B cell (primary cell): ENCODE measurements at regions not wholly inside any gene's neighbourhood (a gene's known extent, or its start where the extent isn't known, plus 50 kb on each side); places are given as distances from the start of the nearest gene placed in this dataset.

Source experiments
- ATAC-seq: fragments of 200-7000 bp; cut with Tn5 transposase; one replicate; pipeline ENCODE4 v1.10.0; 2021; ENCODE audit warnings: low read depth, mild to moderate bottlenecking, moderate number of reproducible peaks, moderate library complexity
- CTCF ChIA-PET: fragments of 350-600 bp; sonication (Branson Sonifier 250); formaldehyde crosslinking; loops from one replicate; lab custom pipeline; 2021; ENCODE audit warnings: antibody characterized with exemption, inconsistent platforms; lab: Charles Lee
- POLR2A ChIA-PET: fragments of 350-600 bp; sonication (Branson Sonifier 250); formaldehyde crosslinking; loops from one replicate; lab custom pipeline; 2021; ENCODE audit warnings: antibody characterized with exemption; lab: Charles Lee
- DNase-seq: peaks from one replicate; pipeline ENCODE4 v3.0.0; 2013
- H2AFZ ChIP-seq: 2 replicates; pipeline ENCODE4 v1.6.1; 2012; ENCODE audit warnings: mild to moderate bottlenecking, low read depth, low read length; ENCODE audit not compliant: insufficient read depth, poor library complexity, severe bottlenecking
- H3K27ac ChIP-seq, 2 donors: 1 replicate in 1 of 2; 2 replicates in 1 of 2; pipeline ENCODE4 v1.5.1; 2012 to 2013; ENCODE audit warnings: low read length in 2 of 2, mild to moderate bottlenecking in 2 of 2, moderate library complexity in 1 of 2
- H3K27me3 ChIP-seq, 4 experiments: fragments of 200-600 bp in 1 of 4; sonication (generic) in 1 of 4; replicated peaks in 1 of 4; 1 replicate in 2 of 4; 2 replicates in 2 of 4; pipeline versions ENCODE4 v1.6.1 to v1.7.0; 2013 to 2016; ENCODE audit warnings: low read length in 3 of 4, mild to moderate bottlenecking in 2 of 4, mixed read lengths in 1 of 4, moderate library complexity in 1 of 4; ENCODE audit not compliant: insufficient read depth in 4 of 4, control insufficient read depth in 3 of 4; ENCODE audit errors: control extremely low read depth in 1 of 4
- H3K36me3 ChIP-seq, 2 experiments: replicated peaks in 1 of 2; 1 replicate in 1 of 2; 2 replicates in 1 of 2; pipeline versions ENCODE4 v1.6.1 to v1.7.1; 2013; ENCODE audit warnings: low read length in 1 of 2; ENCODE audit not compliant: insufficient read depth in 2 of 2, control insufficient read depth in 1 of 2; ENCODE audit errors: control extremely low read depth in 1 of 2, extremely low read depth in 1 of 2
- H3K4me1 ChIP-seq, 2 donors: fragments of 200-600 bp in 1 of 2; sonication (generic) in 1 of 2; 1 replicate in 1 of 2; 2 replicates in 1 of 2; pipeline versions ENCODE4 v1.5.1 to v1.6.1; 2013 to 2017; ENCODE audit warnings: low read length in 2 of 2; ENCODE audit not compliant: control insufficient read depth in 2 of 2, insufficient read depth in 2 of 2
- H3K4me2 ChIP-seq: replicated peaks from 2 replicates; pipeline ENCODE3; 2012; ENCODE audit warnings: mild to moderate bottlenecking, low read depth, low read length; ENCODE audit not compliant: poor library complexity, severe bottlenecking
- H3K4me3 ChIP-seq, 5 experiments: fragments of 200-600 bp in 1 of 5; sonication (generic) in 1 of 5; 1 replicate in 3 of 5; 2 replicates in 2 of 5; pipeline versions ENCODE4 v1.5.1 to v1.7.0; 2011 to 2016; ENCODE audit warnings: low read length in 4 of 5, mild to moderate bottlenecking in 4 of 5, low read depth in 2 of 5, control low read depth in 1 of 5, moderate library complexity in 1 of 5; ENCODE audit not compliant: insufficient read depth in 1 of 5; ENCODE audit errors: control extremely low read depth in 1 of 5, extremely low read depth in 1 of 5
- H3K79me2 ChIP-seq: fragments of 200-600 bp; sonication (generic); one replicate; pipeline ENCODE4 v1.6.0; 2016; ENCODE audit warnings: low read length; ENCODE audit not compliant: control insufficient read depth, insufficient read depth
- H3K9ac ChIP-seq: fragments of 200-600 bp; sonication (generic); 2 replicates; pipeline ENCODE4 v1.6.1; 2017; ENCODE audit warnings: mild to moderate bottlenecking, low read length, moderate library complexity
- H3K9me3 ChIP-seq, 3 donors: one replicate each; pipeline versions ENCODE4 v1.6.1 to v1.7.1; 2013; ENCODE audit warnings: low read length in 2 of 3; ENCODE audit not compliant: control insufficient read depth in 2 of 3, insufficient read depth in 1 of 3; ENCODE audit errors: control extremely low read depth in 1 of 3
- H4K20me1 ChIP-seq: 2 replicates; pipeline ENCODE4 v1.6.0; 2012; ENCODE audit warnings: mild to moderate bottlenecking, low read length; ENCODE audit not compliant: insufficient read depth, control insufficient read depth, poor library complexity, severe bottlenecking
- H3K27ac Mint-ChIP-seq: one replicate; pipeline ENCODE4 v1.8.0; 2021; ENCODE audit warnings: mixed read lengths
- H3K27me3 Mint-ChIP-seq: one replicate; pipeline ENCODE4 v1.8.0; 2021; ENCODE audit warnings: mixed read lengths
- H3K4me1 Mint-ChIP-seq: one replicate; pipeline ENCODE4 v1.8.0; 2021; ENCODE audit warnings: mixed read lengths
- H3K4me3 Mint-ChIP-seq: one replicate; pipeline ENCODE4 v1.8.0; 2021; ENCODE audit warnings: mixed read lengths
- H3K9me3 Mint-ChIP-seq: one replicate; pipeline ENCODE4 v1.8.0; 2022; ENCODE audit warnings: mixed read lengths; ENCODE audit not compliant: insufficient read depth
- EZH2 ChIP-seq: IDR thresholded peaks from 2 replicates; pipeline ENCODE4 v1.6.1; 2012; ENCODE audit warnings: borderline replicate concordance, low read depth, mild to moderate bottlenecking, moderate library complexity, low read length; ENCODE audit not compliant: insufficient read depth, poor library complexity, severe bottlenecking
- WGBS: methylation state at CpG from one replicate; pipeline ENCODE4 v1.1.5; 2013; ENCODE audit warnings: missing lambda C conversion rate; ENCODE audit not compliant: insufficient coverage; 5-methylcytosine and 5-hydroxymethylcytosine counted together
- intact Hi-C: fragments of 100-400 bp; cut with micrococcal nuclease; formaldehyde crosslinking; loops from one replicate; pipeline ENCODE4 v1.10.0; 2022
- TF ChIP-seq, protein P1 (sequence below): fragments of 200-600 bp; IDR thresholded peaks from one replicate; pipeline ENCODE4 v1.8.0; 2022; ENCODE audit warnings: antibody characterized with exemption, mild to moderate bottlenecking

DNA sequence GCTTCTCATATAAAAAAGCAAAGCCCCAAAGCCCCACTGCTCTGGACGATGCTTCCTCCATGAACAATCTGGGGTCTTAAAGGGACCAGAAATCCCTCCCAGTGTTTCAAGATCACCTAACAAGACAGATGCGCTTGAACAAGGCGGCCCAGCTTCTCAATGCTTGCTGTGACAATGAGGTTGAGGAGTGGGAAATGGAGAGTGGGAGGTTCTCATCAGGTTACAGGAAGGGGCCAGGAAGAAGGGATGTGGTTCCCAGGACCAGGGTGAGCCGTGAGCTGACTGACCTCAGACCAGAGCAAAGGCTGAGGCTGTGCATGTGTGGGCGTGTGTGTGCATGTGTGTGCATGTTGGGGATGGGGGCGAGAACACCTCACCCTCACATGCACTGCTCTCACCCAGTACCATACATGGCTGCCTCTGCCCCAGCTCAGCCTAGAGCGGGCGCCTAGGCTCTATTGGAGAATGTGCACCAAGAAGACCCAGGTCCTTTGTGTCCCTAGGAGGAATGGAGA, 220.8 kb upstream of the GPR26 start:
- H3K27me3 ChIP-seq, result peaks cover 0 to 4% (median 0%) of the 10 kb centered on the region in 4 experiments
- ATAC-seq (no peak), DNase-seq (no peak)
- CTCF ChIA-PET, result no interaction called here
- no peaks in the 10 kb centered on the region for H3K9me3 Mint-ChIP-seq
- H3K79me2 ChIP-seq, result no peaks in the 10 kb centered on the region
- H3K27ac ChIP-seq, result no peak overlapping the region
- H3K4me3 Mint-ChIP-seq, result no peak overlapping the region
- TF ChIP-seq EZH2, result no peak
- H3K36me3 ChIP-seq, result no peaks in the 10 kb centered on the region
- no peak overlapping the region for H2AFZ ChIP-seq
- POLR2A ChIA-PET, result no interaction called here
- intact Hi-C loops, result no loop called here
- no peak overlapping the region for H3K27ac Mint-ChIP-seq
- H3K4me3 ChIP-seq, result no peak overlapping the region
- no peaks in the 10 kb centered on the region for H3K4me1 ChIP-seq
- no peaks in the 10 kb centered on the region for H3K4me1 Mint-ChIP-seq
- 86% methylated on average over 5 of the region's 8 CpGs for WGBS
- H4K20me1 ChIP-seq, result no peaks in the 10 kb centered on the region
- H3K4me2 ChIP-seq, result no peak overlapping the region
- H3K9me3 ChIP-seq, result no peaks in the 10 kb centered on the region
- no peak overlapping the region for H3K9ac ChIP-seq
- H3K27me3 Mint-ChIP-seq, result peaks cover 3% of the 10 kb centered on the region

DNA sequence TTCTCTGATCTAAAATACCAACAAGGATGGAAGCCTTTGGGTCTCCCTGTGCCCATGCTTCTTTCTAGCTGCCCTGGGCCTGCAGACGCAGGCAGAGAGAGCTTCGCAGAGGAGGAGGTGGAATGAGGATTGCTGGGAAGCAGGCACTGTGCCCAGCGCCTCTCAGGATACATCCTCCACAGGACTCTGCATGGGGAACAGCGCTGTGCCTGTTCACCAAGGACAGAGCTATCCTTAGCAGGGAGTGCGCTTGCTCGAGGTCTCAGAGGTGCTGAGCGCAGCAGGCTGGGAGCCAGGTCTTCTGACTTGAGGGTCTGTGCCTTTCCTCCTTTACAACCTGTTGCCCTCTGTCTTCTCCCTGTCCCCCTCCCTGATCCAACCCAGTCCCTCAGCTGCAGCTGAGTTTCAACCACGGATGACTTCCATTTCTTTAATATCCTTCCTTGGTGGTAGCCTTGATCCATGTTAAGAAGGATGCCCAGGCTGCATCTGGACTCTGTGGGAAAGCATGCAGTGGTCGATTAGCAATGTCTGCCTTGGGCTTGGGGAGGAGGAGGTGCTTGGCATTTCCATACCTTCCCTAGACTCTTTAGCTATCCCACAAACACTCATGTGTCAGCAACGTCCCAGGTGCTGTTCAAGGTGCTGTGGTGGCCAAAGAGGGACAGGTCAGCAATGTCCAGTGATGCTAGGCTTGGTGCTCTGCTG, 219.6 kb upstream of the GPR26 start:
- Histone ChIP-seq H3K79me2 (no peaks in the 10 kb centered on the region), H3K4me2 (no peak overlapping the region), H2AFZ (no peak overlapping the region), H3K4me1 (no peaks in the 10 kb centered on the region), H4K20me1 (no peaks in the 10 kb centered on the region), H3K9me3 (no peaks in the 10 kb centered on the region), H3K27me3 (peaks cover 0 to 4% (median 1%) of the 10 kb centered on the region in 4 experiments), H3K27ac (no peak overlapping the region), H3K36me3 (no peaks in the 10 kb centered on the region), H3K4me3 (no peak overlapping the region), H3K9ac (no peak overlapping the region)
- DNase-seq (peak; percentile 6), ATAC-seq (no peak)
- H3K4me3 Mint-ChIP-seq, result no peak overlapping the region
- CTCF ChIA-PET, result no interaction called here
- intact Hi-C loops, result no loop called here
- H3K27ac Mint-ChIP-seq, result no peak overlapping the region
- no peaks in the 10 kb centered on the region for H3K9me3 Mint-ChIP-seq
- POLR2A ChIA-PET, result no interaction called here
- TF ChIP-seq, protein P1, sequence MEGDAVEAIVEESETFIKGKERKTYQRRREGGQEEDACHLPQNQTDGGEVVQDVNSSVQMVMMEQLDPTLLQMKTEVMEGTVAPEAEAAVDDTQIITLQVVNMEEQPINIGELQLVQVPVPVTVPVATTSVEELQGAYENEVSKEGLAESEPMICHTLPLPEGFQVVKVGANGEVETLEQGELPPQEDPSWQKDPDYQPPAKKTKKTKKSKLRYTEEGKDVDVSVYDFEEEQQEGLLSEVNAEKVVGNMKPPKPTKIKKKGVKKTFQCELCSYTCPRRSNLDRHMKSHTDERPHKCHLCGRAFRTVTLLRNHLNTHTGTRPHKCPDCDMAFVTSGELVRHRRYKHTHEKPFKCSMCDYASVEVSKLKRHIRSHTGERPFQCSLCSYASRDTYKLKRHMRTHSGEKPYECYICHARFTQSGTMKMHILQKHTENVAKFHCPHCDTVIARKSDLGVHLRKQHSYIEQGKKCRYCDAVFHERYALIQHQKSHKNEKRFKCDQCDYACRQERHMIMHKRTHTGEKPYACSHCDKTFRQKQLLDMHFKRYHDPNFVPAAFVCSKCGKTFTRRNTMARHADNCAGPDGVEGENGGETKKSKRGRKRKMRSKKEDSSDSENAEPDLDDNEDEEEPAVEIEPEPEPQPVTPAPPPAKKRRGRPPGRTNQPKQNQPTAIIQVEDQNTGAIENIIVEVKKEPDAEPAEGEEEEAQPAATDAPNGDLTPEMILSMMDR, result no peak
- no peak for TF ChIP-seq EZH2
- no peaks in the 10 kb centered on the region for H3K4me1 Mint-ChIP-seq
- 97% methylated on average over 6 of the region's 10 CpGs for WGBS
- peaks cover 3% of the 10 kb centered on the region for H3K27me3 Mint-ChIP-seq
